BJ (cell line): ENCODE measurements at regions not wholly inside any gene's neighbourhood (a gene's known extent, or its start where the extent isn't known, plus 50 kb on each side); places are given as distances from the start of the nearest gene placed in this dataset.
"Not testable (repeated sequence)": the region's sequence is repeated elsewhere in the genome, so short reads cannot be mapped to it uniquely, and the experiment has no call there.

Source experiments
- CTCF ChIA-PET: fragments of 350-600 bp; formaldehyde crosslinking; extraction: SDS; loops from one replicate; lab custom pipeline; 2021; ENCODE audit warnings: antibody characterized with exemption, inconsistent platforms; lab: Yijun Ruan, JAX
- POLR2A ChIA-PET: fragments of 300-600 bp; sonication (Branson Sonifier 250); formaldehyde crosslinking; extraction: SDS; loops from one replicate; lab custom pipeline; 2021; ENCODE audit warnings: antibody characterized with exemption; lab: Charles Lee
- DNase-seq: peaks from one replicate; pipeline ENCODE4 v3.0.0-alpha.2; 2011; ENCODE audit warnings: low read depth
- H3K27me3 ChIP-seq: 2 replicates; pipeline ENCODE4 v1.6.0; 2011; ENCODE audit warnings: low read length; ENCODE audit not compliant: control insufficient read depth, insufficient read depth
- H3K36me3 ChIP-seq: 2 replicates; pipeline ENCODE4 v1.5.1; 2011; ENCODE audit warnings: low read length; ENCODE audit not compliant: control insufficient read depth, insufficient read depth
- H3K4me3 ChIP-seq: 2 replicates; pipeline ENCODE4 v1.5.1; 2011; ENCODE audit warnings: low read depth, mild to moderate bottlenecking, control low read depth, low read length
- CTCF ChIP-seq: IDR thresholded peaks from 2 replicates; pipeline ENCODE4 v1.5.1; 2011; ENCODE audit warnings: low read depth, mild to moderate bottlenecking, control low read depth, inconsistent platforms, low read length, moderate library complexity; ENCODE audit not compliant: insufficient read depth

GRCh38 chr4:107363125-107363524, 327.0 kb upstream of the DKK2 start:
- DNase-seq, result no peak
- ChIA-PET CTCF (no interaction called here), POLR2A (no interaction called here)
- no peak for TF ChIP-seq CTCF
- Histone ChIP-seq H3K4me3 (no peak overlapping the region), H3K36me3 (no peaks in the 10 kb centered on the region), H3K27me3 (no peaks in the 10 kb centered on the region; the same call in 1 of the 2 replicates)

GRCh38 chr4:107359208-107359607, 323.1 kb upstream of the DKK2 start:
- CTCF ChIA-PET, result no interaction called here
- Histone ChIP-seq H3K27me3 (no peaks in the 10 kb centered on the region; the same call in 1 of the 2 replicates), H3K36me3 (no peaks in the 10 kb centered on the region), H3K4me3 (no peak overlapping the region)
- POLR2A ChIA-PET, result no interaction called here
- no peak for DNase-seq
- TF ChIP-seq CTCF, result no peak

GRCh38 chr4:107354304-107354703, 318.2 kb upstream of the DKK2 start:
- H3K36me3 ChIP-seq, POLR2A ChIA-PET, DNase-seq, H3K27me3 ChIP-seq, CTCF ChIA-PET, H3K4me3 ChIP-seq: not testable (repeated sequence)
- peak; percentile 23; the same call in 1 of the 2 replicates for TF ChIP-seq CTCF

- TF ChIP-seq CTCF, result no peak
- CTCF ChIA-PET, result no interaction called here
Observed at GRCh38 chr4:107351196-107351595, 315.1 kb upstream of the DKK2 start.

GRCh38 chr4:107349732-107350131, 313.6 kb upstream of the DKK2 start:
- ChIA-PET CTCF (no interaction called here), POLR2A (no interaction called here)
- Histone ChIP-seq H3K4me3 (no peak overlapping the region), H3K36me3 (no peaks in the 10 kb centered on the region), H3K27me3 (no peaks in the 10 kb centered on the region; the same call in 1 of the 2 replicates)
- TF ChIP-seq CTCF, result no peak
- no peak for DNase-seq

More at GRCh38 chr4:107351196-107351595, 315.1 kb upstream of the DKK2 start:
- POLR2A ChIA-PET, result no interaction called here
- no peak overlapping the region for H3K4me3 ChIP-seq
- H3K27me3 ChIP-seq, result no peaks in the 10 kb centered on the region; the same call in 1 of the 2 replicates
- H3K36me3 ChIP-seq, result no peaks in the 10 kb centered on the region
- no peak for DNase-seq
